ENCODE measurements at regions not wholly inside any gene's neighbourhood (a gene's known extent, or its start where the extent isn't known, plus 50 kb on each side); places are given as distances from the start of the nearest gene placed in this dataset.
"Not testable (repeated sequence)": the region's sequence is repeated elsewhere in the genome, so short reads cannot be mapped to it uniquely, and the experiment has no call there.

DNA sequence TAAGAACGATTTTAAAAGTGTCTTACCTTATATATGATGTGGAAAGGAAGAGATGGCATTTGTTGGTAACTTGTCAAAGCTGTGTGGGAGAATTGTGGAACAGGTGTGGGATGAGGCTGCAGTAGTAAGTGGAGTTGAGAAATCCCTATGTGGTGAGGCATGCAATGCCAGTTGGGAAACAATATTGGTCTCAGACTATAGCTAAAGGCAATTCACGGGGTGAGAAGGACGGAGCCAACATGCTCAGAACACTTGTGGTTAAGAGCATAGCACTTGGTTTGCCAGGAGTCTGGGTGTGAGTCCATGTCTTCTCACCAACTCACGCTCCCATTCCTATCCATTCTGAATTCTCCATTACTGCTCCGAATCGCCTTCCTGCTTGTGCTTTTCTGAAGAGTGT, 615.6 kb upstream of the ADAMTS9 start:
- no peak for DNase-seq

DNA sequence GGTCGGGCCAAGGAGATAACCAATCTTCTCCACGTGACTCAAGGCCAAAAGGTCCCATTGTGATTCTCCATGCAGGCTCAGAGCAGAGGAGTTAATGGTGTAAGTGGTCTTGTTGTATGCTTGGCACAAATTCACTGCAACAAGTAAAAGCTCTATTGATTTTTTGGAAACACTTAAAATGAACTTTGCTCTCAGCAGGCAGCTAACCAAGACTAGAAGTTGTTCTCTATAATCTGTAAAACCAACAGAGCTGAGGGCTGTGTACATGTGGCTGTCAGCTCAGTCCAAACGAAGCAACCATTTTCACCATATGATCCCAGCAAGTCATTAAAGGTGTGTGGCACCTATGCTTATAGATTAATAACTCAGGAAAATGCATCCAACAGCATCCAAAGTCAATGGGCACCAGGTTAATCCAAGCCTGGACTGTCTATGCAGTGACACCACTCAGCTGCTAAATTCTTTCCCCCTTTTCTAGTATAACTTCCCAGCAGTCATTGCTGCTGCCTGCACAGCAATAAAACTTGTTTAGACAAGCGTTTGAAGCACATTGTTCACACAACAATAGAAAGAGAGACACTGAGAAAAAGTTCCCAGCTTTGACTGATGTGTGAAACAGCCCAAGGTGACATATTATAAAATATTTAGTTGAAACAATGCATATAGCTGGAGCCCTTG, 603.8 kb upstream of the ADAMTS9 start:
- DNase-seq, result peak; percentile 11

DNA sequence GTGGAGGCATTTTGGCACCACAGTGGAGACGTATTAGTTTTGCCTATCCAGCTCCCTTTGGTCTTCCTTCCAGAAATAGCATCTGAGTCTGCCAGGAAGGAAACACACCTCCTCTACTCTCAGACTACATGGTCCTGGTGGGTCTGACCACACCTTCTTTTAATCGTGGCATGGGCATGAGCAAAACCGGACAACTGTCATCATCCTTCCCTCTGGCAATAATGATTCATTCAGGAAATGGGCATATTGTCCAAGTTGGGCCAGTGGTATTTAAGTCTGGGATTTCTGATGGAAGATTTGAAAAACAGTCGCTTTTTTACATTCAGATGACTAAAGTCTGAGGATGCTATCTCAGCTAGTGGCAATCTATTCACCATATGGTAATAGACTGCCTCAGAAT, 601.0 kb upstream of the ADAMTS9 start:
- DNase-seq, result no peak

DNA sequence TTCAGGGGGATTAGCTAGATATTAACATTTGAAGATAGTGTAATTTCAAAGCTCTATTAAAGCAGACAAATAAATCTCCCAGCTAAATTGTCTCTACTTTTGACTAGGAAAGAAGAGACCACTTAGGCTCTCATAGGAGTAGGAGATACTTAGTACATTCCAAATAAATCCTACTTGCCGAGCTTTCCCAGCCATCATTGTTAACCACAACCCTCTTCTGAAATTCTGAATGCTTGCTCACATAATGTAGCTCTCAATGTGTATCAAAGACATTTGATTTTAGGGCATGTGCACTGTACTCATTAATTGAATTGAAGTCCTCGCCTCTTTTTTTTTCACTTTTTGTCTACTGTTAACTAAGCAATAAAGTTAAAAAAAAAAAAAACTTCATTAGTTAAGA, 598.2 kb upstream of the ADAMTS9 start:
- no peak for DNase-seq

DNA sequence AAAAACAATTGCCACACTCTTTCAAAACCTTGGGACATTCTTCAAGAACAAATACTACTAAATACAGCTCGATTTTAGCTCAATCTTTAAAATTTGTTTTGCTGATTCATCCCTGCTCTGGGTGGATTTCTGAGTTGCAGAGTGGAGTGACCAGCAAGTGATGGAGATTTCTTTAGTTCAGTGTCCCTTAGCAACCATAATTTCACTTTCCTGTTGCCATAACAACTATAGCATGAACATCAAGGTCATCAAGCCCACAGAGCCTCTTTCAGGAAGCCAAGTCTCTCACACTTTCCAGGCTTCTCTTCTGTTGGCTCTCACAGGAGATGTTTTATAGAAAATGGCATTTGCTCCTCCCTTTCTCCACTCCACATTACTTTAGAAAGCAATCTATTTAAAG, 597.2 kb upstream of the ADAMTS9 start:
- peak; percentile 26 for DNase-seq

DNA sequence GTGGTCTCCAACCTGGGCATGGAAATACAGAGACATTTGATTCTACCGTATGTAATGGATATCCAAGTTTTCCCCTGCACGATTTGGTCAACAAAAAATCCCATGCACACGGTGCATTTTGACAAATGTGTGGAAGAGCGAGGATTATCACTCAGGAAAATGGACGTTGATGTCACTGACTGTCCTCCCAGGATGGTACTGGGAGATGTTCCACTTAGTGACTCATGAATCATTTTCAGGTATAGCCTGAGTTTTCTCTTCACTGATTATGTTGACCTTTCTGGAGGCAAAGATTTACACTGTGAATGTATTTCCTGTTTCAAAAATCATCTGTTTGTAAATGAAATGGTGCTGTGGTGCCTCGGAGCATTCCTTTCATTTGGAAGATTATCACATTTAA, 596.7 kb upstream of the ADAMTS9 start:
- no peak for DNase-seq

DNA sequence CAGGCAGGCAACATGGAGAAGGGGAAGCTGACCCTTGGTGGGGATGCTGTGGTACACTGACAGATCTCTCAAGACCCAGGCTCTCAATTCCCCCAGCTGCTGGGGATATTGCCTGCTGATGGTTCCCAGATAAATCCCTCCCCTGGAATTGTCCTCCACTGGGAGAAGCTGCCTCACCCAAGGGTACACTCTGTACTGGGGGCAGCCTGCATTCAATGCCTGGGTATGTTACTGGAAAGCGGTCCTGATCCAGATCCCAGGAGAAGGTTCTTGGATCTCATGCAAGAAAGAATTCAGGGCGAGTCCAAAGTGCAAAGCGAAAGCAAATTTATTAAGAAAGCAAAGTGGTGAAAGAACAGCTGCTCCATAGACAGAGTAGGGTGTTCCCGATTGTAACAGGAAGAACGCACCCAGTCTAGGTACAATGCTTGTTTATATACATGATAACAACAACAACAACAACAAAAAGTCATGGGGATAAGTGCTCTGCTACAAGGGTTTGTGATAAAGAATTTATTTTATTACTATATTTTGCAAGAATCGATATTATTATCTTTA, 591.5 kb upstream of the ADAMTS9 start:
- no peak for DNase-seq

DNA sequence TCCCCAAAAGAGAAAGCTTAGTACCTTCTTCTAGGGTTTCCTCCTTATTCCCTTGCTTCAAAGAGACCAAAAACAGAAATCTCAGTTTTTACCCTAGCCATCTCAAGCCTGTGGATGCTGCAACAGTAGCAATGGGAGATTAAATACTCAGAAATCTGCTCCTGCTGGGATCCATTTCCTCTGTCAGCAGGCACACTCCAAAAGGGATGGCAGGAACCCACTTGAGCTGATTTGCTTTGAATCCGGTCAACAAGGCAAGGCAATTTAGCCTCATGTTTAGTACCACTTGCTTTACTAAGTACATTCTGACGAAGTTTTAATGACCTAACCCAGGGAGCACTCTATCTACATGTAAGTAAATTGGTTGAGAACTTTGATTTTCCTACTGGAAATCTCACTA, 590.0 kb upstream of the ADAMTS9 start:
- no peak for DNase-seq

DNA sequence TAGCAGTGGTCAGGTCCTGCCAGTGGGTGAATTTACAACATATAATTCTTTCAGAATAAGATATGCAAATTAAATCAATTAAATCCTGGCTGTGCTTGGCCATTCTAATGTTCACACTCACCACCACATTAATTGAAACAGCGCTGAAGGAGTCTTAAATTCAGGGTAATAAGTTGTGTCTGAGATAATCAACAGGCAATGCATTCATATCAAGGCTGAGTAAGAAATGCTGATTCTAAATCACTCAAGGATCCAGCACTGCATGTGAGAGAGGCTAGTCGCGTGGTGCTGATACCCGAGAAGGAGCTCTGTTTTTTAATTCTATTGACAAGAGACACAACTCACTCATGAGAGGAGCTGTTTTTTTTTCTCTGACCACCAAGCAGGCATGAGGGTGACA, 588.8 kb upstream of the ADAMTS9 start:
- DNase-seq, result no peak

DNA sequence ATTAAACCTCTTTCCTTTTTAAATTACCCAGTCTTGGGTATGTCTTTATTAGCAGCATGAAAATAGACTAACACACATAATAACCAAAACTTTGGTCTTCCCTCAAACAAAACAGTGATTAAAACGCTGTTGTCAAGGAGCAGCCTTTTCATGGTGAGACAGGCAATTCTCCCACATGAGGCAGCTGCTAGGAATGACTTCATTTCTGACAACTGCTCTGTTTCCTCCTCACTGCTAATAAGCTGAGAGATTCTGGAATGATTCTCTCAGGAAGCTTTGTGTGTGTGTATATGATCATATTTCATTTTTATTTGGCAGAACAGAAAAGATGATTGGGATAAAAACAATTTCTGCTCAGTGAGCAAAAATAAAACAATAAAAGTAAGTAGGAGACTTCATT, 580.6 kb upstream of the ADAMTS9 start:
- no peak for DNase-seq

DNA sequence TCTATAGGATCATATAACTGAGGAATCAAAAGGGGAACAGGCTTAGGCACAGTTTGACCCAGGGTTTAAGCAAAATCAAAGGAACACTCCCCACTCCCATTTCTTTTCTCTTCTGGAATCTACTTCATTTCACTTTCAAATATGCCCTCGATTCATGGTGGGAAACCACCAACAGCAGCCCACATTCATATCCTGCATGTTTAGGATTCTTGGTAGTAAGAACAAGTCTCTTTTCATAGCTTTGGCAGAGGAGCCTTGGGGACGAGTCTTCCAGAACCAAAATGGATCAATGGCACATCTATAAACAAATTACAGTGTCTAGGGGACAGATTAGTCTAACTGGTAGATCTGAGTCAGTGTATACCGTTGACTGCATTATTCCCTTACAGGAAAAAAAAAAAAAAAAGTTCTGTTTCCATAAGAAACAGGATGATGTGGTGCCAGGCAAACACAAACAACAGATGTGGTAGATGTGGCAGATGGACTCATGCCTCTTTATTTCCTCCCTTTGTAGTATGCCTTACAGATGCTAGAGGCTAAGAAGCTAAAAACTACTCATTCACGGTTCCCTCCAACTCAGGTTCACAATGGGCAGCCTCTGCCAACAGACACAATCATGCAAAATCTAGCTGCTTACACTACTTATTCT, 578.3 kb upstream of the ADAMTS9 start:
- no peak for DNase-seq

DNA sequence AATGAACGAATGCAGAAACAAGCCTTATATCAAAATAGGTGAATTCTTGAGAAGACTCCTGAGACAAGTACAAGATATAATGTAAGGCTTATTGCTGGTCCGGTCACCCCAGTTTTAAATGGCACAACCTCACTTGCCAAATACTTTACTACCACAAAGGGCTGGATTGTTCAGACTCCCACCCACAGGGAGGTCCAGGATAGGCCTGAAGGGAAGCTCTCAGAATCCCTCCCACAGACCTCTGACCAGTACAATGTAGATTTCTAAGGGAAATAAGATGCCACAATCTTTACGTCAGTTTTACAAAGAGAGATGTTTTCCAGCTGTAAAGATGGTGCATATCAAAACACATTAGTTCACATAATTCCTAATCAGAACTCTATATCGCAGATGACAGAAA, 577.7 kb upstream of the ADAMTS9 start:
- no peak for DNase-seq

DNA sequence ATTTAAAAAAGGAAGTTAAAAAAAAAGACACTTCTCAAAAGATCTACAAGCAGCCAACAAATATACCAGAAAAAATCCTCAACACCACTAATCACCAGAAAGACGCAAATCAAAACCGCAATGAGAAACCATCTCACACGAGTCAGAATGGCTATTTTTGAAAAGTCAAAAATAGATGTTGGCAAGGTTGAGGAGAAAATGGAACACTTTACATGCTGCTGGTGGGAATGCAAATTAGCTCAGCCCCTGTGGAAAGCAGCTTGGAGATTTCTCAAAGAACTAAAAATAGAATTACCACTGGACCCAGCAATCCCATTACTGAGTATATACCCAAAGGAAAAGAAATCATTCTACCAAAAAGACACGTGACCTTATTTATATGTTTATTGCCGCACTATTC, 574.7 kb upstream of the ADAMTS9 start:
- no peak for DNase-seq

DNA sequence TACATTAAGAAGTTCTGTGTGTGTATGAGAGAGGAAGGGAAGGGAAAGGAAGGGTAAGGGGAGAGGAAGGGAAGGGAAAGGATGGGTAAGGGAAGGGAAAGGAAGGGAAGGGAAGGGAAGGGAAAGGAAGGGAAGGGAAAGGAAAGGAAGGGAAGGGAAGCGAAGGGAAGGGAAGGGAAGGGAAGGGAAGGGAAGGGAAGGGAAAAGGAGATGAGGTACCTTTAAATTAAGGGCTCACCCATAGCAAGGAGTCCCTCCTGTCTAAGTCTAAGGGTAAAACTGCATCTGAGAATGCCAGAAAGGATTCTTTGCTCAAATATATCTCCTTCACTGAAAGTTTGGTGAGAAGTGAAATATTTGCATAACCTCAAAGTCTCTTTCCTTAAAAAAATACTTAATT, 572.1 kb upstream of the ADAMTS9 start:
- no peak for DNase-seq

DNA sequence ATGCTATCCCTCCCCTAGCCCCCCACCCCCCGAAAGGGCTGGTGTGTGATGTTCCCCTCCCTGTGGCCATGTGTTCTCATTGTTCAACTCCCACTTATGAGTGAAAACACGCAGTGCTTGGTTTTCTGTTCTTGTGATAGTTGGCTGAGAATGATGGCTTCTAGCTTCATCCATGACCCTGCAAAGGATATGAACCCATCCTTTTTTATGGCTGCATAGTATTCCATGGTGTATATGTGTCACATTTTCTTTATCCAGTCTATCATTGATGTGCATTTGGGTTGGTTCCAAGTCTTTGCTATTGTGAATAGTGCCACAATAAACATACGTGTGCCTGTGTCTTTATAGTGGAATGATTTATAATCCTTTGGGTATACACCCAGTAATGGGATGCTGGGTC, 565.1 kb upstream of the ADAMTS9 start:
- DNase-seq, result not testable (repeated sequence)

DNA sequence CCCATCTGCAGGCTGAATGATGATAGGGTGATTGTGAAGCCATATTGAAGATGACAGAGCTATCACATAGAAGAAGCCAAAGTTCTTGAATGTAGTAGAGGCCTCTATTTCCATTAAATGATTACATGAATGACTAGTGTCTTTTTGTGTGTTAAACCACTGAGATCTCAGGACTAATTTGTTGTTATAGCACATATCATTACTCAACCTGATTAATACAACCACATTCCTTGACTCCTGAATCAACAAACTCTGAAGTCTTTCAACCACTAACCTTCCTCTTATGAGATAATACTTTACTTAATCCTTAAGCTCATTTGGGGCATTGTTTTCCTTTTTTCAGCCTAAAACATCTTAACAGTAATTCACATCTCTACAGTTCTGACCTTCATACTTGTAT, 564.5 kb upstream of the ADAMTS9 start:
- no peak for DNase-seq

DNA sequence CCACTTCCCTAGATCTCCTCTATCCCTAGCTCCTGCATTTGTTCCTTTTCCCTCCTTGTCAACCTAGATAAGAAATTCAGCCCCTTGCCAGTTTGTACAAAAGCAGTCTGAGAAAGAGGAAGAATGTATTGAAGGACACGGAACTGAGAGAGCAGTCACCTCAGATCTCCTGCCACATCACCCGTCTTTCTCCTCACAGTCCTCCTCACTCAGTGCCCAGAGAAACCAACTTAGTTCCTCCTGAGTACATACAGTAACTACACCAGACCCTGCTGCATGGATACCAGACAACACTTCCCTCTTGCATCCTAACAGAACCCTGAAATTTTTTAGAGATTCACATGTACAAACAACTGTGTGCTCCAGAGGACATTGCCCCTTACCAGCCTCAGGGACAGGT, 563.6 kb upstream of the ADAMTS9 start:
- DNase-seq, result no peak

DNA sequence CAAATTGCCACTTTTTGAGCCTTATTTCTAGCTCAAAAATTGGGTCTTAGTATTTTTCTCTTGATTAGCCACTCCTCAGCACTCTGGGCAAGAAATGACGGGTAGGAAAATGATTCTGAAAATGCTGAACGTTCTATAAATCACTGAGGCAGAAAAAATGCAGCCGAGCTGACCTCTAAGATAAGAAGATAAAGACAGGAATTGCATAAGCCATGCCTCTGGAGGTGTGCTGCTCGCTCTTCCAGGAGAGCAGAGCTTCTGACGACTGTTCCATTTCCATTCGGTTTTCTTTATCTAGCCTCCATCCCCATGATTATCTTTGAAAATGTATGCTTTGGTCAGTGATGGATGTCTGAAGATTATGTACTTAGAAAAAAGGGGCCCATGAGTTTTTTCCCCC, 558.8 kb upstream of the ADAMTS9 start:
- peak; percentile 22 for DNase-seq

DNA sequence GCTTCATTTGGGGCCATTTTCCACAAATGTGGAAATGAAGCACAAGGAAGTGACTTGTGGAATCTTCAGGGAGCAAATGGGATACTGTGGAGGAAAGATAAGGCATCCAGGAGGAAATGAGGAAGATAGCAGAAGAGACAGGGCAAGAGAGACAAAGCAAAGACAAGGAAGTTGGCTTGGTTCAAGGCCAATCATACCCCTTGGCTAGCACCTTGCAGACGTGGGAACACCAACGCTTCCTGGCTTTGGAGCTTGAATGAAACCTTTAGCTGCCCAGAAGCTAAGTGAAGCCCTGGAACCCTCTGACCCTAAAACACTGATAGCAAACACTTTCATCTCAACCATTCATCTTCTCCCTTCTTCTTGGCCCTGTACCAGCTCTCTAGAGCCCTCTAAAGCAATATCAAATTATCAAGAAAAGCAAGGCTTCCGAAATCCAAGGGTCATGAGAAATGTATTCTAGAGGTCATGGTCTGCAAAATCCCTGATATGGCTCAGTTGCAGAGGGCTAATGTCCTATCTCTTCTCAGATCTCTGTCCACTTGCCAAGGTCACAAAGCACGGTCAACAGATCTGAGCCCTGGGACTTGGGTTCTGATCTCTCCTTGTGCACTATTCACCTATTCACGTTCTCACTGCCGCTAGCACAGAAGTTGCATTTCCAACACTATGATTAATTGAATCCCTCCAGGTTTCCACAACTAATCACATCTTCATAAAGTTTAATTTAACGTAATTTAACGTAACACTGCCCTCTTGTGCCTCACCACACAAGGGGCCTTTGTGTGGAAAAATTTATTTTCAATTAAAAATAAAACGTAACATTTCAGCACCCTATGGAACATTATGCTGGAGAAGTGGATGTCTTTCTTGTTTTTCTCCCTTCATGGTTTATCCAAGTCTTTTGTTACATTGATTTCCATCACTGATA, 557.6 kb upstream of the ADAMTS9 start:
- no peak for DNase-seq

DNA sequence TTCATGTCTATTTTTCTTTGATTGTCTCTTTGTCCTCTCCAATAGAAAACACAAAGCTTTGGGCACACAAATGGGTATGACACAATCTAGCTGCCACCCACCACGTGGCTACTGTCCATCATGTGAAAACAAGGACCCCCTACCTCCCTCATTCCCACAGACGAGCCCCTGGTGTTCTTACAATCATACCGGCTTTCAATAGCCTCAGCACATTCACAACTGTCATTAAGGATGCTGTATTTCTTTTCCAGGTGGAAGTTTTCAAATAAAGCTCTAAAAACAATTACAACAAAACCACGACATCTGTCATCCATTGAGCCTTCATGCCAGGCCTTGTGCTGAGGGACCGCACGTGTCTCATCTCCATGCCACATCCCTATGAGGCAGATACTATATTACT, 552.6 kb upstream of the ADAMTS9 start:
- no peak for DNase-seq

DNA sequence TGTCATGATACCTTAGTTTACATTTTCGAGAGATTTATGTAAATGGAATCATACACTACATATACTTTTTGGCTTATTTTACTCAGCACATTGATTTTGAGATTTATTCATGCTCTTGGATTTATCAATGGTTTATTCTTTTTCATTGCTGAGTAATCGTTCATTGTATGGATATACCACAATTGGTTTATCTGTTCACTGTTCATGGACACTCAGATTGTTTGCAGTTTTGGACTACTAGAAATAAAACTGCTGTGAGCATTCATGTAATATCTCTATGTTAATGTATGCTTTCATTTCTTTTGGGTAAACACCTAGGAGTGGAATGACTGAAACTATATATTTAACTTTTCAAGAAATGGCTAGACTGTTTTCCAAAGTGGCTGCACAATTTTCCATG, 550.9 kb upstream of the ADAMTS9 start:
- no peak for DNase-seq

DNA sequence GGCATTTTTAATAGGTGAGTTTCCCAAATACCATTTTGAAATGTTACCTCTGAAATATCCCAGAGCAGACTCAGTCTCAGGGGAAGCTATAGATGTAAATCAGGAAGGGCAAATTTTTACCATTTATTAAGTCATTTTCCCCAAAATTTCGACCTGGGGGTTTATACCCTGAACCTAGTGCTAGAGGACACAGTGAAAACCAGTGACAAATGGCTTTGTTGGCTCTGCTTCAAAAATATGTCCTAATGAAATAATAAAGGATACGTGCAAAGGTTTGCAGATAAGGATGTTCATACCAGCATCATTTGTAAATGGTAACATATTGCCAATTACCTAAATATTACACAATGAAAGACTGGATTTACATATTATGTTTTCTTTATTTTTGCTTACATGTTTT, 546.7 kb upstream of the ADAMTS9 start:
- DNase-seq, result no peak

DNA sequence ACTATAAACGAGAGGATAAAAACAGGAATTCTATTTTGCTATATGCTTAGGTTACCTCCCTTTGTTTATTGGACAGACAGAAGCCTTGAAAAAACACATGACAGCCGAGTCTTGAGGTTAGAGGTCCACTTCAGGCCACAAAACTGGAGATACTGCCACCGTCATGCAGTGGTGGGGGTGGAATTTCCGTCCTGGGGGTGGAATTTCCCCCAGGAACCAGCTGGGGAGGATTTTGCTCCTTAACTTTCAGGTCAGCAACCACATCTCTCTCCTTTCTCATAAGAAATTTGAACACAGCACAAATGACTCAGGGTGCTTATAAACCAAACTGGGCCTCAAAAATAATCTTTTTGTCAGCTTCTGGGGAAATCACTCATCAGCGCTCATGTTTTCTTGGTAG, 545.8 kb upstream of the ADAMTS9 start:
- no peak for DNase-seq

DNA sequence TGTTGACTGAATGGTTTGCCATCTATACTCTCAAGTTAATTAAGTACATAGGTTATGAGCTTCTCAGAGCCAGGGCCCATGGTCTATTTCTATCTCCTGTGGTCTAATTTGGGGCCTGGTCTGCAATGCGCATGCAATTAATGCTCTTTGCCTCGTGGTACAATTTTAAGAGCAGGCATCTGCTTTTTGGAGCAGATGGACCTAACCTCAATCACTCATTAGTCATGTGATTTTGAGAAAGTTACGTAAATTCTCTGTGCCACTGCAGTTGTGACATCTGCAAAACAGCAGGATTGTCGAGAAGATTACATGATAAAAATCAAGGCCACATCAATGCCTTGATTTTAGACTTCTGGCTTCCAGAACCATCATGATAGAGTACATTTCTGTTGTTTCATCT, 543.7 kb upstream of the ADAMTS9 start:
- DNase-seq, result no peak

Measured in retina (tissue), 1 donor.